ENCODE measurements at regions not wholly inside any gene's neighbourhood (a gene's known extent, or its start where the extent isn't known, plus 50 kb on each side); places are given as distances from the start of the nearest gene placed in this dataset.

- no peak for DNase-seq (ENCODE audit: low read depth in 1 of 2, low spot score in 1 of 2)
- no peak overlapping the region for H3K27ac ChIP-seq (replicated peaks)
- TF ChIP-seq GABPA (IDR thresholded peaks at IDR 0.05; ENCODE audit: low read depth) (no peak), REST (IDR thresholded peaks at IDR 0.05; ENCODE audit: insufficient replicate concordance, low read depth) (no peak), SPI1 (IDR thresholded peaks at IDR 0.05; ENCODE audit: borderline replicate concordance, low read depth) (no peak), POLR2AphosphoS5 (IDR thresholded peaks at IDR 0.05; ENCODE audit: low read depth) (no peak), CTCF (IDR thresholded peaks at IDR 0.05; ENCODE audit: insufficient read depth, low read length) (no peak)
- H3K4me3 ChIP-seq (replicated peaks; ENCODE audit: insufficient read depth, low read length) = no peak overlapping the region
- H3K27me3 ChIP-seq (ENCODE audit: insufficient read depth, poor library complexity, severe bottlenecking) = no peaks in the 10 kb centered on the region
These were observed 62.9 kb upstream of the FMR1 start for GRCh38 chrX:147848543-147849443.

- no peak for TF ChIP-seq CTCF (IDR thresholded peaks at IDR 0.05; ENCODE audit: insufficient read depth, low read length)
- TF ChIP-seq REST (IDR thresholded peaks at IDR 0.05; ENCODE audit: insufficient replicate concordance, low read depth) = no peak
- TF ChIP-seq SPI1 (IDR thresholded peaks at IDR 0.05; ENCODE audit: borderline replicate concordance, low read depth) = no peak
- no peak for TF ChIP-seq POLR2AphosphoS5 (IDR thresholded peaks at IDR 0.05; ENCODE audit: low read depth)
- no peak for TF ChIP-seq GABPA (IDR thresholded peaks at IDR 0.05; ENCODE audit: low read depth)
- Histone ChIP-seq H3K27ac (replicated peaks) (no peak overlapping the region), H3K27me3 (ENCODE audit: insufficient read depth, poor library complexity, severe bottlenecking) (no peaks in the 10 kb centered on the region), H3K4me3 (replicated peaks; ENCODE audit: insufficient read depth, low read length) (no peak overlapping the region)
- no peak for DNase-seq (ENCODE audit: low read depth in 1 of 2, low spot score in 1 of 2)
These were observed 60.8 kb upstream of the FMR1 start for GRCh38 chrX:147850875-147851274.

- Histone ChIP-seq H3K27ac (replicated peaks) (no peak overlapping the region), H3K4me3 (replicated peaks; ENCODE audit: insufficient read depth, low read length) (no peak overlapping the region), H3K27me3 (ENCODE audit: insufficient read depth, poor library complexity, severe bottlenecking) (no peaks in the 10 kb centered on the region)
- no peak for DNase-seq (ENCODE audit: low read depth in 1 of 2, low spot score in 1 of 2)
- no peak for TF ChIP-seq POLR2AphosphoS5 (IDR thresholded peaks at IDR 0.05; ENCODE audit: low read depth)
- TF ChIP-seq CTCF (IDR thresholded peaks at IDR 0.05; ENCODE audit: insufficient read depth, low read length) = no peak
- TF ChIP-seq GABPA (IDR thresholded peaks at IDR 0.05; ENCODE audit: low read depth) = no peak
- no peak for TF ChIP-seq REST (IDR thresholded peaks at IDR 0.05; ENCODE audit: insufficient replicate concordance, low read depth)
- TF ChIP-seq SPI1 (IDR thresholded peaks at IDR 0.05; ENCODE audit: borderline replicate concordance, low read depth) = no peak
These were observed 58.0 kb upstream of the FMR1 start for GRCh38 chrX:147853701-147854100.
